Smooth muscle cell (in vitro differentiated cells): ENCODE measurements at regions not wholly inside any gene's neighbourhood (a gene's known extent, or its start where the extent isn't known, plus 50 kb on each side); places are given as distances from the start of the nearest gene placed in this dataset.

Source experiments
- DNase-seq: peaks from one replicate; lab custom pipeline; 2025; ENCODE audit not compliant: unreplicated experiment; lab: John Stamatoyannopoulos, UW
- H2AFZ ChIP-seq: fragments of 200-600 bp; sonication (generic); 2 replicates; pipeline ENCODE4 v1.6.0; 2016; ENCODE audit warnings: antibody characterized with exemption, low read depth, mild to moderate bottlenecking
- H3F3A ChIP-seq: fragments of 200-600 bp; sonication (generic); 2 replicates; pipeline ENCODE4 v1.6.0; 2017; ENCODE audit warnings: antibody characterized with exemption, low read depth
- H3K27ac ChIP-seq: fragments of 200-600 bp; sonication (generic); 2 replicates; pipeline ENCODE4 v1.5.1; 2016; ENCODE audit warnings: low read depth, mild to moderate bottlenecking
- H3K27me3 ChIP-seq: fragments of 200-600 bp; sonication (generic); 2 replicates; pipeline ENCODE4 v1.6.1; 2016; ENCODE audit warnings: low read depth, mild to moderate bottlenecking
- H3K36me3 ChIP-seq: fragments of 200-600 bp; sonication (generic); 2 replicates; pipeline ENCODE4 v1.5.1; 2016; ENCODE audit warnings: low read depth
- H3K4me1 ChIP-seq: fragments of 200-600 bp; sonication (generic); 2 replicates; pipeline ENCODE4 v1.5.1; 2016; ENCODE audit warnings: low read depth
- H3K4me2 ChIP-seq: fragments of 200-600 bp; sonication (generic); 2 replicates; pipeline ENCODE4 v1.6.0; 2016; ENCODE audit warnings: mild to moderate bottlenecking
- H3K4me3 ChIP-seq: fragments of 200-600 bp; sonication (generic); 2 replicates; pipeline ENCODE4 v1.5.1; 2016; ENCODE audit warnings: mild to moderate bottlenecking
- H3K79me2 ChIP-seq: fragments of 200-600 bp; sonication (generic); 2 replicates; pipeline ENCODE4 v1.6.0; 2016; ENCODE audit warnings: low read depth, mild to moderate bottlenecking
- H3K9ac ChIP-seq: fragments of 200-600 bp; sonication (generic); 2 replicates; pipeline ENCODE4 v1.6.0; 2016; ENCODE audit warnings: low read depth
- H3K9me3 ChIP-seq: fragments of 200-600 bp; sonication (generic); replicated peaks from 2 replicates; pipeline ENCODE4 v1.5.1; 2016; ENCODE audit warnings: low read depth
- H4K20me1 ChIP-seq: fragments of 200-600 bp; sonication (generic); 2 replicates; pipeline ENCODE4 v1.6.0; 2016; ENCODE audit warnings: low read depth
- CTCF ChIP-seq: fragments of 200-600 bp; sonication (generic); IDR thresholded peaks from 2 replicates; pipeline ENCODE4 v1.5.1; 2017; ENCODE audit warnings: borderline replicate concordance, mild to moderate bottlenecking, antibody characterized with exemption; ENCODE audit not compliant: insufficient read depth, poor library complexity, severe bottlenecking
- WGBS: methylation state at CpG from one replicate; pipeline ENCODE4 v1.1.7; 2016; ENCODE audit warnings: low lambda C conversion rate; 5-methylcytosine and 5-hydroxymethylcytosine counted together

- WGBS, result 83% methylated on average over 15 of the region's 15 CpGs
- H3K27ac ChIP-seq, result no peak overlapping the region
- H3K4me2 ChIP-seq, result no peak overlapping the region
Observed at GRCh38 chr20:57964011-57964862, 254.4 kb upstream of the PMEPA1 start.

GRCh38 chr20:57960803-57961575 is 251.2 kb upstream of the PMEPA1 start:
- no peak overlapping the region for H2AFZ ChIP-seq
- H3K9ac ChIP-seq, result no peak overlapping the region
- no peak overlapping the region for H3K4me2 ChIP-seq
- no peaks in the 10 kb centered on the region for H3F3A ChIP-seq
- no peaks in the 10 kb centered on the region for H3K9me3 ChIP-seq
- H3K4me1 ChIP-seq, result no peaks in the 10 kb centered on the region
- no peak overlapping the region for H3K4me3 ChIP-seq
- DNase-seq, result no peak
- H3K79me2 ChIP-seq, result no peaks in the 10 kb centered on the region
- H3K27me3 ChIP-seq, result no peaks in the 10 kb centered on the region
- H4K20me1 ChIP-seq, result no peaks in the 10 kb centered on the region
- no peak overlapping the region for H3K27ac ChIP-seq
- WGBS, result 77% methylated on average over 19 of the region's 19 CpGs
- no peak for TF ChIP-seq CTCF
- no peaks in the 10 kb centered on the region for H3K36me3 ChIP-seq

More at GRCh38 chr20:57964011-57964862, 254.4 kb upstream of the PMEPA1 start:
- DNase-seq, result no peak
- H2AFZ ChIP-seq, result no peak overlapping the region
- no peaks in the 10 kb centered on the region for H3K27me3 ChIP-seq
- H3K79me2 ChIP-seq, result no peaks in the 10 kb centered on the region
- TF ChIP-seq CTCF, result no peak
- H3K9me3 ChIP-seq, result no peaks in the 10 kb centered on the region
- no peaks in the 10 kb centered on the region for H3K36me3 ChIP-seq
- H3F3A ChIP-seq, result no peaks in the 10 kb centered on the region
- no peak overlapping the region for H3K4me3 ChIP-seq
- H4K20me1 ChIP-seq, result no peaks in the 10 kb centered on the region
- no peaks in the 10 kb centered on the region for H3K4me1 ChIP-seq
- no peak overlapping the region for H3K9ac ChIP-seq

- H3K9me3 ChIP-seq, result no peaks in the 10 kb centered on the region
- H3K9ac ChIP-seq, result no peak overlapping the region
- no peaks in the 10 kb centered on the region for H3K79me2 ChIP-seq
- no peaks in the 10 kb centered on the region for H3K27me3 ChIP-seq
- DNase-seq, result no peak
- H3K4me3 ChIP-seq, result no peak overlapping the region
- no peak overlapping the region for H3K27ac ChIP-seq
- no peaks in the 10 kb centered on the region for H3K4me1 ChIP-seq
- 65% methylated on average over 4 of the region's 4 CpGs for WGBS
- no peaks in the 10 kb centered on the region for H4K20me1 ChIP-seq
- no peak overlapping the region for H2AFZ ChIP-seq
- no peaks in the 10 kb centered on the region for H3F3A ChIP-seq
- H3K4me2 ChIP-seq, result no peak overlapping the region
- H3K36me3 ChIP-seq, result no peaks in the 10 kb centered on the region
- TF ChIP-seq CTCF, result no peak
Observed at GRCh38 chr20:57959589-57959988, 249.8 kb upstream of the PMEPA1 start.
